ENCODE measurements at regions not wholly inside any gene's neighbourhood (a gene's known extent, or its start where the extent isn't known, plus 50 kb on each side); places are given as distances from the start of the nearest gene placed in this dataset.
"Not testable (repeated sequence)": the region's sequence is repeated elsewhere in the genome, so short reads cannot be mapped to it uniquely, and the experiment has no call there.

DNA sequence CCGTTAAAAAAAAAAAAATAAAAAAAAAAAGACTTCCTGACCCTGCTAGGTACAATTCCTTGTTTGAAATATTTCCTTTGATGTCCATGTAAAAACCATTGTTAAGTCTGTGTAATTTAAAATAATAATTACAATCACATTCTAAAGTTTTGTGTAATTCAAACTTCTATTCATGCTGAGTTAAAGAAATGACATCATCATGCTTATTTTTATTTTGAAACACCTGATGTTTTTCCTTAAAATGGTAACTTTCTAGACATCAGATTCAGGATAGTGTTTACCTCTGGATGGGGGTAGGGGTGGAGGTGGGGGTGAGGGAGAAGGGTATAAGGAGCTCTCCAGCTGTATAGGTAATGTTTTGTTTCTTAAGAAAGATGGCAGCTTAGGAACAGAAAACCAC, 92.8 kb downstream of the ADCYAP1 start:
- no peak for DNase-seq

GRCh38 chr18:998936-999335, 94.3 kb downstream of the ADCYAP1 start:
- DNase-seq, result no peak

DNA sequence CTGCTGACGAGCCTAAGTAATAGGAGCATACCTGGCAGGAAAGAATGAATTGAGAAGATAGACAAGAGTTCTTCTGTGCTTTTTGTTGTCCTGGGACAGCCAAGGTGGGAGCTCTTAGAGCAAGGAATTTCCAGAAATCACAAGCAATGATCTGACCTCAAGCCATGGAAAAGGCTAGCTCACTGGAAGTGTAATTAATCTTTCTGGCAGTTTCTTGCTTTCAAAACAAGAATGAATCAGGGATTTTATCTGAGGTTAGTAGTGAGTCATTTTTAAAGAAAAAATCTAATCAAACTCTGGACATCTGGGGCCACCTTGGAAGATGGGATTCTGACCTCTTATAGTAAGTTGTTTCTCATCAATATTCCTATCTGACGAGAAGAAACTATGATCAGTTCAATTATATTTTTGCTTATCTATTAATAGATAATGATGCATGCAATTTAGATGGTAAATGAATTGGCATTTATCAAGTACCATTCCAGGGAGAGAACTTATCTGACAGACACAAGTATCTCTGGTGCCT, 98.0 kb downstream of the ADCYAP1 start:
- DNase-seq, result no peak

- DNase-seq, result no peak
These were observed 98.8 kb downstream of the ADCYAP1 start for GRCh38 chr18:1003499-1003898.

- no peak for DNase-seq
These were observed 101.6 kb downstream of the ADCYAP1 start for GRCh38 chr18:1006304-1006703.

DNA sequence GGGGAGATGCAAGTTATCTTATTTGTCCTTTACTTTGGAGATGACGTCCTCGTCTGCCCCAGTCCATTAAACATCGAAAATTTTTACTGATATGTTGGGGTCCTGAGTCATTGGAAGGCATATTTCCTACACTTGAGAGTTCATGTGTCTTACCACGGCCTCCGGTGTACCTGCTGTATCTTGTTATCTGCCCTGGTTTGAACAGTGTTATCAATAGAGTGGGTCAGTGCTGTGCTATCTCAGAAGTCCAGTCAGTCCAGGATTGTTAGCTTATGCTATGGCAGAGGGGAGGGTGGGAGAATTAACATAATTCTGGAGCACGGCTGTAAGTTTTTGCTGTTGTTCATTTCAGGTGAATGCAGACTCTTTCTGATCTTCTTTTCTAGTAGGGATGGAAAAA, 102.3 kb downstream of the ADCYAP1 start:
- DNase-seq, result no peak

- no peak for DNase-seq
These were observed 106.7 kb downstream of the ADCYAP1 start for GRCh38 chr18:1011349-1011748.

DNA sequence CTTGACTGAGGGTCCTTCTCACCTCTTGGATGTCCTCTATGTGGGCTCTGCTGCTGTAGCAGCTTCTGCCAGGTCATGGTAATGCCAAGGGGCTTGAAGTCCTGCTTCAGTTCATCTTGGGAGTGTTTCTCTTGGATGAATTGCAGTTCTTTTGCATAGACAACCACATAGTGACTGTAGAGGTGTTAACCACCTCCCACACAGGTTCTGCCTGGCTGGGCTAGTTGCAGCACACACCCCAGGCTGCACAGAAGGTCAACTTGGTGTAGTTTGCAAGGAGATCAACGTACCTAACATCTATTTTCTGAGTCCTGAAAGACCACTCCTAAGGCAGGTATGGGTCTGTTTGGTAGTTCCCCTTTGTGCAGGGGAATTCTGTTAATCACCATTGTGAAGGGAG, 108.1 kb downstream of the ADCYAP1 start:
- DNase-seq, result no peak

DNA sequence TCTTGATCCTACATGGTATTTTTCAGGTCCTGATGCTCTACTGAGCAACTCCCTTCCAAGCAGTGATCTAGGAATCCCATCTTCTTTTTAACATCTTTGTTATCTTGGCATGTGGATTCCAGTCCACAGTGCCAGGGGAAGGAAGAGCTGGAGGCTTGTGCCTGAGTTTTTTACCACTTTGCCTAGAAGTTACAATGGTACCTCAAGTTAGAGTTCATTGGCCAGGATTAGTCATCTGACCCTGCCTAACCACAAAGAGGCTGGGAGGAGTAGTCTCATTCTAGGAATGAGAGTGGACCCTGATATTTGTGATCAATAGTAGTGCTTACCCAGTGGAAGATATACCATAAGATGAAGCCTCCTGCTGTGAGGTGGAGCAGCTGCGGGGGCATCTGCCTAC, 109.3 kb downstream of the ADCYAP1 start:
- no peak for DNase-seq

- no peak for DNase-seq
These were observed 109.8 kb downstream of the ADCYAP1 start for GRCh38 chr18:1014509-1014908.

GRCh38 chr18:1014951-1015624, 110.4 kb downstream of the ADCYAP1 start:
- no peak for DNase-seq

DNA sequence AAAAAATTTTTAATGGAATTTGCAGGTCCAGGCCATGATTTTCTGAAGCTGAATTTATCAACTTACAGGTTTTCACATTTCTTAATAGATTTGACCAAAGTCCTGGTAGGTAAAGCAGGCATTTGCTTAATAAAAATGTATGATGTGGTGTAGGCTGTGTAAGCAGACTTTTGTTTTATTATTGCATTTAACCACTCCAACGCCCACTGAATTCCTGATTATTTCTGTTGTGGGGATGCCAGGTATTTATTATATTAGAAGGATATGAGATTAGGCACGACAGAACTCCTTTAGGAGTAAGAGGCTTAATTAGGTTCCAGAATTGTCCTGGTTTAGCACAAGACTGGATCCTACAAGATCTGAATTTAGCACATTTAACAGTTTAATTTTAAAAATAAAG, 111.1 kb downstream of the ADCYAP1 start:
- no peak for DNase-seq

DNA sequence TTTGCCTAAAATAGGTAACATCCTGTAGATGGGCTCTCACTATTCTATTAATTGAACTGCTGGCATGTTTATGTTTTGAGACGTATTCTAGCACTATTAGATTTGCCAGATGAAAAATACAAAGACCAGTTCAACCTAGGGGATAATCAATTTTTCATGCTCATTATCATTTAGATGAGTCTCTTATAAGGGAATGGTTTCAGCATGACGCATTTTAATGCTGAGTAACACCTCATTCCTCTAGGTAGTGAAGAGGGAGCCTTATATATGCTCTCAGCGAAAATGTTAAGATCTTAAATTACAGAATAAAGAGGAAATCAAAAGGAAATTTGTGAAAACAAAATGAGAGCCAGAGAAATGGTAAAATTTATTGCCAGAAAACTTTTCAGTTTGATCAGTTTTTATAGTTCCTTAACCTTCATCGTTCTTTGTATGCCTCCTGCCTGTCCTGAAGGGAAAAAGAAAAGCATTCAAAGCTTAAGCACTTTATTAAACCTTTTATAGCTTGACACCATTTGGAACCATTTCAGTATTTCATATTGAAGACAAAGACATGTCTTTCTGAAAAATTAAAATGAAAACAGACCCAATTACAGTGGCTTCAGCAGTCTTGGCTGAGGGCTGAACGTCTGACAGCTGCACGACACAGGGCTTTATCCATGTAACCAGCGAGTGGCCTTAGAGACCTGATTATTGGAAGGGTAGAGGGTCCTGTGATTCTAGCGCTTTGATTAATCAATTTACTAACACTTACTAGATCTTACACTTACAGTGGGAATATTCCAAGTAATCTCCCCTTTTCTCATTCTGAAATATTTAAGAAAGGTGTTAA, 112.8 kb downstream of the ADCYAP1 start:
- DNase-seq, result no peak

DNA sequence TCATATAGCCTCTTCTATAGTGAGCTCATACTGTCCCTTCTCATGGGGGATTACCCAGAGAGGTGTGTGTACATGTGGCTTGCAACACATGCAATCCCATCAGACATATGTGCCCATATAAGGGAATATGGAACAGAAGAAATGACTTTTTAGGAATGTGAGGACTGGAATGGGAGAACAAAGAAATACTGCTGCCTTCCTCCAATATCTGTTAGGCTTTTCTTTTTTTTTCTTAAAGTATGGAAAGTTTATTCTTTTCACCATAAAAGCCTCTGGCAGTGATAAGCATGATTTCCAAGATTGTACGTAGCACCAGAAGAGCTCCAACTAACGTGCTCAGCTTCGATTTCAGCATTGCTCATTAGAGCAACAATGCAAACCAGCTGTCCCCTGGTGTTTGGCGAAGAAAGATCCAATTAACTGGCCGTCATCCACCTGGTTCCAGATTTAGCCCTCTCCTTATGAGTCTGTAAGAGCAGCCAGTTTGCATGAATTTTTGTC, 113.6 kb downstream of the ADCYAP1 start:
- DNase-seq, result no peak

- no peak for DNase-seq
These were observed 114.5 kb downstream of the ADCYAP1 start for GRCh38 chr18:1019191-1019590.

- DNase-seq, result no peak
These were observed 116.2 kb downstream of the ADCYAP1 start for GRCh38 chr18:1020731-1021344.

- no peak for DNase-seq
These were observed 122.3 kb downstream of the ADCYAP1 start for GRCh38 chr18:1026930-1027329.

DNA sequence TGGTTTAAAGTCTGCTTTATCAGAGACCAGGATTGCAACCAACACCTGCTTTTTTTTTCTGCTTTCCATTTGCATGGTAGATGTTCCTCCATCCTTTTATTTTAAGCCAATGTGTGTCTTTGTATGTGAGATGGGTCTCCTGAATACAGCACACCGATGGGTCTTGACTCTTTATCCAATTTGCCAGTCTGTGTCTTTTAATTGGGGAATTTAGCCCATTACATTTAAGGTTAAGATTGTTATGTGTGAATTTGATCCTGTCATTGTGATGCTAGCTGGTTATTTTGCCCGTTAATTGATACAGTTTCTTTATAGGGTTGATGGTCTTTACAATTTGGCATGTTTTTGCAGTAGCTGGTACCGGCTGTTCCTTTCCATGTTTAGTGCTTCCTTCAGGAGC, 128.4 kb downstream of the ADCYAP1 start:
- DNase-seq, result not testable (repeated sequence)

DNA sequence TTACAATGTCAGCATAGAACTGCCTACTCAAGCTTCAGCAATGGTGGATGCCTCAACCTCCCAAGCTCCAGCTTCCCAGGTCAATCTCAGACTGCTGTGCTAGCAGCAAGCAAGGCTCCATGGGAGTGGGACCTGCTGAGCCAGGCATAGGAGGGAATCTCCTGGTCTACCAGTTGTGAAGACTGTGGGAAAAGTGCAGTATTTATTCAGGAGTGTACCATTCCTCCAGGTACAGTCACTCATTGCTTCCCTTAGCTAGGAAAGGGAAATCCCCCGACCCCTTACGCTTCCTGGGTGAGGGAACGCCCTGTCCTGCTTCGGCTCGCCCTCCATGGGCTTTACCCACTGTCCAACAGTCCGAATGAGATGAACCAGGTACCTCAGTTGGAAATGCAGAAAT, 130.3 kb downstream of the ADCYAP1 start:
- no peak for DNase-seq

GRCh38 chr18:1036926-1037325, 132.3 kb downstream of the ADCYAP1 start:
- DNase-seq, result no peak

GRCh38 chr18:1037776-1038175, 133.1 kb downstream of the ADCYAP1 start:
- DNase-seq, result no peak

- DNase-seq, result no peak
These were observed 134.8 kb downstream of the ADCYAP1 start for GRCh38 chr18:1039421-1039820.

DNA sequence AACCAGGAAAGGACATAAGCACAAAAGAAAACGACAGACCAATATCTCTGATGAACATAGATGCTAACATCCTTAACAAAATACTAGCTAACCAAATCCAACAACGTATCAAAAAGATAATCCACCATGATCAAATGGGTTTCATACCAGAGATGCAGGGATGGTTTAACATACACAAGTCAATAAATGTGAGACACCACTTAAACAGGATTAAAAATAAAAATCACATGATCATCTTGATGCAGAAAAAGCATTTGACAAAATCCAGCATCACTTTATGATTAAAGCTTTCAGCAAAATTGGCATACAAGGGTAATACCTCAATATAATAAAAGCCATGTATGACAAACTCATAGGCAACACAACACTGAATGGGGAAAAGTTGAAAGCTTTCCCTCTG, 138.4 kb downstream of the ADCYAP1 start:
- DNase-seq, result not testable (repeated sequence)

Data from C1 segment of cervical spinal cord (tissue), 14 donors.